DMS114 treated with DMSO at 0.1 percent for 48 hours (cell line): ENCODE measurements at regions not wholly inside any gene's neighbourhood (a gene's known extent, or its start where the extent isn't known, plus 50 kb on each side); places are given as distances from the start of the nearest gene placed in this dataset.

Experiments
- DNase-seq: peaks from one replicate; lab custom pipeline; 2025; ENCODE audit not compliant: unreplicated experiment; lab: John Stamatoyannopoulos, UW

DNA sequence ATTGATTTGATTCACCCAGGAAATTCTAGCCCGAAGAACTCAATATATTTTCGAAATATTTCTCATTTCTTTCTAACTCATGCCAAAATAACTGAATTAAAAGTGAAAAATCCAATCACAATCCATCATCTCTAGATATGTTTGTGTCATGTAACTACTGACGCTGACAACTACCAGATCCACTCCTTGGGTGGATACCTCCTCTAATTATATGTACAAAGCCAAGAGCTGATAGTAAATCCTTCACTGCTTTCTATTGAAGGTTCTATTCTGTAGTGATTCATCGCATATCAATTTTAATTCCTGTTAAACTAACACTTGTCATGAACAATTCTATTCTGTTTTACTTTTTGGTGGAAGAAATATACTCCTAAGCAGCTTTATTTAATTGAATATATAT lies 1056.6 kb upstream of the NXPH2 start:
- no peak for DNase-seq

GRCh38 chr2:139835101-139835500 lies 1054.9 kb upstream of the NXPH2 start:
- no peak for DNase-seq

DNA sequence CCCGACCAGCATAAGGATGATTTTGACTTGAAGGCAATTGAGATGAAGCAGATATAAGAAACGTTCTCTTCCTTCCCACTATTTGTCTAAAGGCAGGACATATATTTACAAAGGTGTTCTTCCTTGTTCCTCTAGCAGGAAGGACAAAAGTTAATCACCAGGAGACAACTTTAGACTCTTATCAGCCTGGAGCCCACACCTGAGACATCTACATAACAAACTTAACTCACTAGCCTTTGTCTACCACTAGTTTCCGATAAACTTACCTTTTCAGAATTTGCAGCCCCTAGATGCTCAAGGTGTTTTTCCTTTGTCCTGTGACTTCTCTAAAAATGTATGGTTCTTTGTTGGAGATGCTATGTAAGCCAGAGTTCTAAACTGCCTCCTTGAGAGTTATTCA lies 1047.8 kb upstream of the NXPH2 start:
- DNase-seq = no peak

GRCh38 chr2:139825726-139826125 lies 1045.5 kb upstream of the NXPH2 start:
- no peak for DNase-seq

- no peak for DNase-seq
Measured at GRCh38 chr2:139819273-139819796, 1039.1 kb upstream of the NXPH2 start.

DNA sequence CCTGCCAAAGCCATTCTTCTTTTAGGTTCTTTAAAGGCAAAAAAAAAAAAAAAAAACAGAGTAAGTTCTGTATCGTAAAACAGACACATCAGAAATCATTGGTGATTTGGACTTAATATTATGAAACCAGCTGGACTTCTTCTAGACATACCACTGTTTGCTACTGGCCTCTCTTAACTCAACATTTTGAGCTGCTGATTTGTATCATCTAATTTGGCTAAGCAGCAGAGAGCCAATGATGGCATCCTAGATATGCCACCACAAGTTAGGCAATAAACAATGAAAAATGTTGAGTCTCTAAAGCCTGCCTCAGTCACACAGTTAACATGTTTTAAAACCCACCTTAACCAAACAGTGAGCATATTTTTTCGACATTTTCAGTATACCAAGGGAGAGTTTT lies 1034.3 kb upstream of the NXPH2 start:
- DNase-seq = no peak

DNA sequence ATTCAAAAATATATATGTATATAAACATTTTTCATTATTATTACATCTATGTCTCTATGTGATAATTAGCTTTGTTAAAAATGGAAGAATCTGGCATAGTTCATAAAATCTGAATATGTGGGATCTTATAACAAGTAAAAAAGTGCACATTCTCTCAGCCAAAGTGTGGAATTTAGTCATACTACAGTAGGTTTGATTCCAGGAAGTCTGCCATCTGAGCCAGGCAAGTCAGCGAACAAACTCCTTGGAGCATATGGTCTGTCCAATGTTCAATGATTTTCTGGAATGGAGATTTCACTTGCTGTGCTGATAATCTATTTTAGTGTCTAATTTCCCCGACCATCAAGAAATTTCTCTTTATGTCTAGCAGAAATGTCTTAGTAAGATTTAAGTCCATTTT lies 1033.2 kb upstream of the NXPH2 start:
- no peak for DNase-seq

GRCh38 chr2:139805441-139805840 lies 1025.3 kb upstream of the NXPH2 start:
- no peak for DNase-seq

DNA sequence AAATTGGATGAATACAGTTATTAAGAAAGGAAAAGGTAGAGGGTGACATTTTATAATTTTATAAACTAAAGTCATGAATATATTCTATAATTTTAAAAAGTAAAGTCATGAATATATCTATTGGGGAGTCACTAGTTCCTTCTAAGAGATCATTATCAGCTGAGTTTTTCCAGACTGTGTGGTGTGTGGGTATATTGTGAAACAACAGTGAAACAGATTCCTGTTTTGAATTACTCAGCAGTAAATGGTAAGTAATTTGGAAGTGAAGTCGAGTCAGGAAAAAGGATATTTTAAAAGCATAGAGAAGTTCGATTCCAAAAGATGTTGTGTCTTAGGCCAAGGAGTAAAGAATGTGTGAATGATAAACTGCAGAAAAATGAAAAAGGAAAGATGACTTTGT lies 1018.2 kb upstream of the NXPH2 start:
- no peak for DNase-seq

DNA sequence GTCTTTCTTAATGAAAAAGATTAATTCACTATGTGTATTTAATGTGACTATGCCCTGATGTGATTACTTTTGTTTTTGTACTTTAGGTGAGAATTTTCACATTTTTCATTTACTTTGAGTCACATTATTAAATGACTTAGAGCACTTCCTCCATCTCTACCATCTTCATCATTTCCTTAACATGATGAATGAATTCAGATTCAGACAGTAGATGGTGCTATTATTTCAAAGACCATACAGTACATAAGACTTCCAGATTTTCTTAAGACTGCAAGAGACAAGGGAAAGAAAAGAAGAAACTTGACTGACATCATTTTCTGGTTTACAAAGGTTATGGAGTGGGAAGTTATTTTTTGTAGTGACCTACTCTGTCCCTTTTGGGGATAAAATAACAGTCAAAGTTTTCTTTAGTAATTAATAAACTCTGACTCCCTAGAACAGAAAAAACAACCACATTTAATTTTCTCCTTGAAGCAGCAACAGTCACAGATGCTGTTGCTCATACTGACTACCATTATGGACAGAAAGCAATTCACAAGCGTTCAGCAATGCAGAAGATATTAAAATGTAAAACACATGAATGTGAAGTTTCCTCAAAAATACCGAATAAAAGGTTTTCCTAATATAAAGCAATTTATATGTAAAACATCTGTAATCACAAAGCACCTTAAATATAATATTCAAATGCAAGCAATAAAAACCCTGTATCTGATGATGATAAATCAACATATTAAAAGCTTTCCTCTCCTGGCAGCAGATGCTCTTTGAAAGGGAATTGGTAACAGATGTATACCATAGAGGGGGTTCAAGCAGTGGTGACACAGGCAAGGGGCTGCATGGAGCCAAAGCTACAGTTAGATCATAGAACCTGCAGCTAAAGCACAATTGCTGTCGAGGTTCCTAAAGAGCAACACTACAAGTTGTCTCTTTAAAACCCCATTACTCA lies 1010.9 kb upstream of the NXPH2 start:
- peak; percentile 26 for DNase-seq

DNA sequence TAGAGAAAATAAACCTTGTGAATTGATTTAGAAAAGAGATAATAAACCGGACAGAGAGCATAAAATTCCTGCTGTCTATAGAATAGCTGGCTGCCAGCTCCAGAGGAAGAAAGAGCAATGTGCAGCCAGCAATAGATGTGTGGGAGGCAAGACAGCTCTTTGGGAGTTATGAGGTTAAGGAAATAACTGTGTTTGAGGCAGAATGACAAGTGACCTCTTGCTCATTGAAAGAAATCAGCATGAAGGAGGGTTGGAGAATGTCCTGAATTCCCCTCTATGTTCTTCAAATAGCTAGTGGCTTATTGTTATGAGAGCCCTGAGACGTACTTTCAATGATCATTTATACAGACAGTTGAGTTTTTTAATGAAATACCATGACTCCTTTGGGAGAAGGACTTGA lies 1009.9 kb upstream of the NXPH2 start:
- no peak for DNase-seq

DNA sequence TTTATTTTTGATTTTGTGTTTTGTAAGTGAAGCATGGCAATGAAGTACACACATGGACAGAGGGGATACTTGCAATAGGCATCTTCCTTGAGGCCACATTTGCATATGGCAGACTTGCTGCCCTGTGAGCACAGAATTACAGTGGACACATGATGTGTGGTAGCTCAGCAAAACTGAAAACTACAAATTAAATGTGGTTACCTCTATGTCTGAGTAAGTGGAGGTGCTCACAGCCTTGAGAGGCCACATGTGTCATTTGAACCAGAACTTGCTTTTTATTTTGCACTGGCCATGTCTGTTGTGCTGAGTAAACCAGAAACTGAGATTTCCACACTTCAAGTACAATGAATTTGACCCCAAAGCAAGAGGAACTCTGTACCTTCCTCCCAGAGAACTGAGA lies 998.5 kb upstream of the NXPH2 start:
- DNase-seq = no peak

DNA sequence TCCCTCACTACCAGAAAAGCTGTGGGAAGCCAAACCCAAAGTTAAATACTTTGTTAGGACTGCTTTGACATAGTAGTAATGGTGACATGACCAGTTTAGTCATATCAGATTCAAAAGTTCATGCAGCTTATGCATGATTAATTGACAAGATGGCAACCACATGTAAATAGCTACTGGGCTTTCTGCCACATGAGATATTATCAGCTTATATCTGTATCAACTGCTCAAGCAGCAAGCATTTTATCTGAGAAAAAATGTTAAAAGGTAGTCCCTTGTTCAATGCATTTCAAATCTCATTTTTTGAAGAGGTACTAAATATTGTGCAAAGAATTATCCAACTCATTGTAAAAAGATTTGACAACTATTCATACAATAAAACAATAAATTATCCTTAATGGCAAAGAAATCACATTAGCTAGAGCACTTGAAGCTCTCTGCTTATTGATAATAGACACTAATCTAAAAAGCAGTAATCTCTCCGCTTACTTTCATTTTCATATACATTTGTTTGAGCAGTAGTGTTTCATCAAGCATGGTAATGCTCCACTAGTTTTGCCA lies 993.6 kb upstream of the NXPH2 start:
- no peak for DNase-seq

GRCh38 chr2:139769633-139770032 lies 989.4 kb upstream of the NXPH2 start:
- DNase-seq = no peak

DNA sequence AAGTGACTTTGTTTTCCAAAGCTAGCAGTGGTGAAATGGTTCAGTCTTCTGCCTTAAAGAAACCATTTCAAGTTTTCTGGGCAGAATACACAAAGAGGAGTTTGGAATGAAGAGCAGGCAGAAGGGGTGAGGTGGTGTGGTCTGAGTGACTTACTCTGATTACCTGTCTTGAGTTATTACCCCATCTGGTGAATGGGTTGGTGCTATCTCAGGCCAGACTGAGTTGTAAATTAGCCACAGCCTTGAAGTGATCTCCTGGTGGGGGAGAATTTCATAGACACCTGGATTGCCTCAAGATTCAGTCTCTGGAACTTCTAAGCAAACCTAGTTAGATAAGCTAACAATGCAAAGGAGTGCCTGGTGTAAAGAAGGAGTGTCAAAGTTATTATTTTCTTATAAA lies 983.5 kb upstream of the NXPH2 start:
- DNase-seq = no peak

- no peak for DNase-seq
Measured at GRCh38 chr2:139759000-139759505, 978.9 kb upstream of the NXPH2 start.

- no peak for DNase-seq
Measured at GRCh38 chr2:139746901-139747300, 966.7 kb upstream of the NXPH2 start.

DNA sequence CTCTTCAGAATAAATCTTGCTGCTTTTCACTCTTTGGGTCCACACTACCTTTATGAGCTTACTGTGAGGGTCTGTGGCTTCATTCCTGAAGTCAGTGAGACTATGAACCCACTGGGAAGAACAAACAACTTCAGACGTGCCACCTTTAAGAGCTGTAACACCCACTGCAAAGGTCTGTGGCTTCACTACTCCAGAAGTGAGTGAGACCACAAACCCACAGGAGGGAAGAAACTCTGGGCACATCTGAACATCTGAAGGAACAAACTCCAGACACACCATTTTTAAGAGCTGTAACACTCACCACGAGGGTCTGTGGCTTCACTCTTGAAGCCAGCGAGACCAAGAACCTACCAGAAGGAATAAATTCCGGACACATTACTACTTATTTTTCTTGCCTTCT lies 964.1 kb upstream of the NXPH2 start:
- no peak for DNase-seq

DNA sequence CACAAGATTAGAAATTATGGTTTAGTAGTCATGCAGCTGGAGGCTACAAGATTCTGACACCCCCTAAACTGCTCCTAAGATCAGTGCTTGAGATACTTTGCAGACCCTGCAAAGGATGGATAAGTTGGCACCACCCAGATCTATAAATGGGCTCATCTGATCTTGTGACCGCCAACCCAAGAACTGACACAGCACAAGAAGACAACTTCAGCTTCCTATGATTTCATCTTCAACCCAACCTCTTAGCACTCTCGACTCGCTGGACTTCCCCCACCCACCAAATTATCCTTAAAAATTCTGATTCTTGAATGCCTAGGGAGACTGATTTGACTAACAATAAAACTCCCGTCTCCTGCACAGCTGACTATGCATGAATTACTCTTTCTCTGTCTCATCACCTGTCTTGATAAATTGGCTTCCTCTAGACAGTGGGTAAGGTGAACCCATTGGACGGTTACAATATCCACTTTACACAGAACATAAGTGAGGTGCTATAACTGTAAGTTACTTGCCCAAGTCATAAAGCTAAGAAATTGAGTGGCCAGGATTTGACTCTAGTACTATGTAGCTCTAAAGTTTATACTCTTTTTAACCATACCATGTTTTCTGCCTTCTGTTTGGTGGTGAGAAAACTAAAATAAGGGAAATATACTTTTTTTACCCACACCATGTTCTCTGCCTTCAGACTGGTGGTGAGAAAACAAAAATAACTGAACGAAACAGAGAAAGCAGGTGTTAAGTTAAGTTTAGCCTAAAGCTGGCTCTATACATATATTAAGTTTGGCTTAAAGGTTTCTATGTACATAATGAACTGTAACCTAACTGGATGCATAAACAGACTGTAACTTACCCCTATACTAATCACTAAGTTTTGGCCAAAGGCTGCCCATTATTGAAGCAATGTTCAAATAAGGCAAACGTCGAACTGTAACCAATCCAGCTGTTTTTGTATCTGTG lies 962.3 kb upstream of the NXPH2 start:
- DNase-seq = no peak

DNA sequence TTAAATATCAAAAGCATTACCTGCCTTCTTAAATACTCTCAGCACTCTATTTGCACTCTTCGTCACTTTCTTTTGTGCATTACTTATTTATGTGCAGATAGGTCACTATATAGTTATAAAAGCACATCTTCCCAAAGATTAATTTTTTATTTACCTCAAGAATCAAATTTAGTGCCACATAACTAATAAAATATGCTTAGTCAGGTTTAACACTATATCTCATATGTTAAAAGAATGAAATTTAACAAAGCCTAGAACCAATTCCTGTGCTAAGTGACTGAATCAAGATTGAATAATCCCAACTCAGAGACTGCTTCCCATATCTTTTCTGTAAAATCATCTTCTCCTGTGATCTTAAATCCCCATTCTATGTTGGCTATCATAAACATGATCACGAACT lies 957.5 kb upstream of the NXPH2 start:
- DNase-seq = no peak

DNA sequence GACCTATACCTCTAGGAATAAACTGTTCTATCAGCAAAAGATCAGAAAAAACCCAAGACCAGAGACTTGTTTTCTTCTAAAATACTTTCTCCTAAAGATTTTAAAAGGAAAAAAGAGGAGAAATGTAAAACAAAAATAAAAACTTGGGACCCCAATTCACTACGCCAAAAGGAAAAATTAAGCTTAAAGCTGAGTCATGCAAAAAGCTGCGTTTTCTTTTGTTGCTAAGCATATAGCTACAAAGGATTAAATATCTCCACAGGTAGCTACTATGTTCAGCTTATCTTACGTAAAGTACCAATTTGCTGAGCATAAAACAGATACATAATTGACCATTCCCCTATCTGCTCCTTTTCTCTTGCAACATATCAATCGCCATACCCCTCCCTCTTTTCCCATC lies 950.0 kb upstream of the NXPH2 start:
- no peak for DNase-seq
